ENCODE measurements at regions not wholly inside any gene's neighbourhood (a gene's known extent, or its start where the extent isn't known, plus 50 kb on each side); places are given as distances from the start of the nearest gene placed in this dataset.

DNA sequence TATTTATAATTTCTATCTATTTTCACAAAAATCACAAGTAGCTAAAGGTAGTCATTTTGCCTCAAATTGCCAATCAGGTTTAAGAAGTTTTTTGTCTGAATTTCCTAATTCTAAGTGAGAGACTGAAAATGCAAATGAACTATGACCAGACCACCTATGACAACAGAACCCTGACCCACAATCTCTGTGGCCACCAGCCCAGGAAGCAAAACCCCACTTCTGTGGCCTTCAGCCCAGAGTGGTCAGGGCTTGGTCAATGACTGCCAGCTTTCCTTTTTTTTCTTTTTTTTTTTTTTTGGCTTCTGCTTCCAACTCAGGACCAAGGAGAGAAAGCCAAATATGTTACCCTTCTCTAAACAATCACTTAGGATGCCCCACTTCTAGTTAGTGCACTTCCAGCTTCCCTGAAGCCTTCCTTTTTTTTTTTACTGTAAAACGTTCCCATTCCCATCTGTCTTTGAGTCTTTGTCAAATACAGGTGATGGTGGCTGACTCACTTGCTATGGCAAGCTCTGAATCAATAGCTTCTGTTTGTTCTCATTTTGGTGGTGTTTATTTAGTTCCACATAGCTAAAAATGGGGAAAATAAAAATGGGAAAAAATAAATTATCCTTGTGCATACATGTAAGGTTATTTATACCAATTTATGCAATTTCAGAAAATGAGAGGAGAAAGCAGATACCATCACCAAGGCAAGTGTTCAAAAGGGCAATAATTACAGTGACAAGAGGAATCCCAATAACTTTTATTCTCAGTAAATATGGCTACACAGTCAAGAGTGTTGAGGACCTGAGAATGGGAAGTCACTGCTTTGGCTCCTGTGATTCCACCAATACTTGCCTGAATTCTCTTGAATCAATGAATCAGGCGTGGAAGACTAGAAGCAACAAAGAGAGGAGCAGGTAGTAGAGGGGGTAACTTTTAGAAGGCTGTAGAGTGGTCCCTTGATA is 170.3 kb upstream of the PDE7B start:
- H3K4me3 ChIP-seq (ENCODE audit: low read depth, low read length), result no peak overlapping the region
- ChIA-PET CTCF (interaction anchor here (0.7 to 2.3 kb wide), 5 partner anchors 126 to 545 kb away, joined by 4 to 10 read pairs (median 4); no protein-coding TSS in a partner anchor), POLR2A (no interaction called here)
- H3K36me3 ChIP-seq (ENCODE audit: control insufficient read depth in 2 of 2, insufficient read depth in 1 of 2, low read length in 2 of 2), result no peaks in the 10 kb centered on the region
- no peaks in the 10 kb centered on the region for H3K9me3 ChIP-seq (ENCODE audit: control insufficient read depth, insufficient read depth, low read depth, low read length)
- no peaks in the 10 kb centered on the region for H3K4me1 ChIP-seq (ENCODE audit: control insufficient read depth, insufficient read depth, low read length)
- TF ChIP-seq OSR2 (tag by site-specific recombination; IDR thresholded peaks at IDR 0.05), result no peak
- no peak for TF ChIP-seq KLF9 (tag by site-specific recombination; IDR thresholded peaks at IDR 0.05; ENCODE audit: low read depth)
- TF ChIP-seq ZNF174 (tag by site-specific recombination; IDR thresholded peaks at IDR 0.05), result no peak
- no peak for TF ChIP-seq BCL11A (tag by site-specific recombination; IDR thresholded peaks at IDR 0.05; ENCODE audit: low read depth)
- TF ChIP-seq ZXDB (tag by site-specific recombination; IDR thresholded peaks at IDR 0.05), result no peak
- TF ChIP-seq, protein P1, sequence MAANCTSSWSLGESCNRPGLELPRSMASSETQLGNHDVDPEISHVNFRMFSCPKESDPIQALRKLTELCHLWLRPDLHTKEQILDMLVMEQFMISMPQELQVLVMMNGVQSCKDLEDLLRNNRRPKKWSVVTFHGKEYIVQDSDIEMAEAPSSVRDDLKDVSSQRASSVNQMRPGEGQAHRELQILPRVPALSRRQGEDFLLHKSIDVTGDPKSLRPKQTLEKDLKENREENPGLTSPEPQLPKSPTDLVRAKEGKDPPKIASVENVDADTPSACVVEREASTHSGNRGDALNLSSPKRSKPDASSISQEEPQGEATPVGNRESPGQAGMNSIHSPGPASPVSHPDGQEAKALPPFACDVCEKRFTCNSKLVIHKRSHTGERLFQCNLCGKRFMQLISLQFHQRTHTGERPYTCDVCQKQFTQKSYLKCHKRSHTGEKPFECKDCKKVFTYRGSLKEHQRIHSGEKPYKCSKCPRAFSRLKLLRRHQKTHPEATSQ (tag by site-specific recombination; IDR thresholded peaks at IDR 0.05), result no peak
- TF ChIP-seq INSM2 (tag by site-specific recombination; IDR thresholded peaks at IDR 0.05), result no peak
- no peak for TF ChIP-seq ZNF266 (tag by site-specific recombination; IDR thresholded peaks at IDR 0.05; ENCODE audit: low read depth)
- TF ChIP-seq BCL6B (tag by site-specific recombination; IDR thresholded peaks at IDR 0.05), result no peak
- H3K27ac ChIP-seq (ENCODE audit: extremely low read depth, low read depth, low read length), result no peak overlapping the region

- TF ChIP-seq ZNF132 (tag by site-specific recombination; IDR thresholded peaks at IDR 0.05; ENCODE audit: borderline replicate concordance), result no peak
- TF ChIP-seq ZNF280C (tag by site-specific recombination; IDR thresholded peaks at IDR 0.05), result no peak
- no peak for TF ChIP-seq ZNF311 (tag by site-specific recombination; IDR thresholded peaks at IDR 0.05; ENCODE audit: borderline replicate concordance)
- no peak for TF ChIP-seq SP2 (tag by site-specific recombination; IDR thresholded peaks at IDR 0.05)
- TF ChIP-seq WT1 (tag by site-specific recombination; IDR thresholded peaks at IDR 0.05), result no peak
- no peak for TF ChIP-seq GLI4 (tag by site-specific recombination; IDR thresholded peaks at IDR 0.05)
- no peak for TF ChIP-seq GFI1B (tag by site-specific recombination; IDR thresholded peaks at IDR 0.05)
- TF ChIP-seq REPIN1 (tag by site-specific recombination; IDR thresholded peaks at IDR 0.05; ENCODE audit: low read depth), result no peak
- TF ChIP-seq, protein P2, sequence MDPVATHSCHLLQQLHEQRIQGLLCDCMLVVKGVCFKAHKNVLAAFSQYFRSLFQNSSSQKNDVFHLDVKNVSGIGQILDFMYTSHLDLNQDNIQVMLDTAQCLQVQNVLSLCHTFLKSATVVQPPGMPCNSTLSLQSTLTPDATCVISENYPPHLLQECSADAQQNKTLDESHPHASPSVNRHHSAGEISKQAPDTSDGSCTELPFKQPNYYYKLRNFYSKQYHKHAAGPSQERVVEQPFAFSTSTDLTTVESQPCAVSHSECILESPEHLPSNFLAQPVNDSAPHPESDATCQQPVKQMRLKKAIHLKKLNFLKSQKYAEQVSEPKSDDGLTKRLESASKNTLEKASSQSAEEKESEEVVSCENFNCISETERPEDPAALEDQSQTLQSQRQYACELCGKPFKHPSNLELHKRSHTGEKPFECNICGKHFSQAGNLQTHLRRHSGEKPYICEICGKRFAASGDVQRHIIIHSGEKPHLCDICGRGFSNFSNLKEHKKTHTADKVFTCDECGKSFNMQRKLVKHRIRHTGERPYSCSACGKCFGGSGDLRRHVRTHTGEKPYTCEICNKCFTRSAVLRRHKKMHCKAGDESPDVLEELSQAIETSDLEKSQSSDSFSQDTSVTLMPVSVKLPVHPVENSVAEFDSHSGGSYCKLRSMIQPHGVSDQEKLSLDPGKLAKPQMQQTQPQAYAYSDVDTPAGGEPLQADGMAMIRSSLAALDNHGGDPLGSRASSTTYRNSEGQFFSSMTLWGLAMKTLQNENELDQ (tag by site-specific recombination; IDR thresholded peaks at IDR 0.05; ENCODE audit: low read depth), result no peak
- no peak for TF ChIP-seq ZNF830 (tag by site-specific recombination; IDR thresholded peaks at IDR 0.05; ENCODE audit: low read depth)
- no peak for TF ChIP-seq ZNF843 (tag by site-specific recombination; IDR thresholded peaks at IDR 0.05)
- TF ChIP-seq, protein P3, sequence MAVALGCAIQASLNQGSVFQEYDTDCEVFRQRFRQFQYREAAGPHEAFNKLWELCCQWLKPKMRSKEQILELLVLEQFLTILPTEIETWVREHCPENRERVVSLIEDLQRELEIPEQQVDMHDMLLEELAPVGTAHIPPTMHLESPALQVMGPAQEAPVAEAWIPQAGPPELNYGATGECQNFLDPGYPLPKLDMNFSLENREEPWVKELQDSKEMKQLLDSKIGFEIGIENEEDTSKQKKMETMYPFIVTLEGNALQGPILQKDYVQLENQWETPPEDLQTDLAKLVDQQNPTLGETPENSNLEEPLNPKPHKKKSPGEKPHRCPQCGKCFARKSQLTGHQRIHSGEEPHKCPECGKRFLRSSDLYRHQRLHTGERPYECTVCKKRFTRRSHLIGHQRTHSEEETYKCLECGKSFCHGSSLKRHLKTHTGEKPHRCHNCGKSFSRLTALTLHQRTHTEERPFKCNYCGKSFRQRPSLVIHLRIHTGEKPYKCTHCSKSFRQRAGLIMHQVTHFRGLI (tag by site-specific recombination; IDR thresholded peaks at IDR 0.05), result no peak
- Histone ChIP-seq H3K36me3 (ENCODE audit: control insufficient read depth in 2 of 2, insufficient read depth in 1 of 2, low read length in 2 of 2) (no peaks in the 10 kb centered on the region), H3K27ac (ENCODE audit: extremely low read depth, low read depth, low read length) (no peak overlapping the region), H3K4me1 (ENCODE audit: control insufficient read depth, insufficient read depth, low read length) (no peaks in the 10 kb centered on the region), H3K9me3 (ENCODE audit: control insufficient read depth, insufficient read depth, low read depth, low read length) (no peaks in the 10 kb centered on the region), H3K4me3 (ENCODE audit: low read depth, low read length) (no peak overlapping the region)
- CTCF ChIA-PET, result no interaction called here
- POLR2A ChIA-PET, result no interaction called here
These were observed 164.7 kb upstream of the PDE7B start for GRCh38 chr6:135686784-135687301.

Data from HEK293 (cell line).